ENCODE measurements at regions not wholly inside any gene's neighbourhood (a gene's known extent, or its start where the extent isn't known, plus 50 kb on each side); places are given as distances from the start of the nearest gene placed in this dataset.

DNA sequence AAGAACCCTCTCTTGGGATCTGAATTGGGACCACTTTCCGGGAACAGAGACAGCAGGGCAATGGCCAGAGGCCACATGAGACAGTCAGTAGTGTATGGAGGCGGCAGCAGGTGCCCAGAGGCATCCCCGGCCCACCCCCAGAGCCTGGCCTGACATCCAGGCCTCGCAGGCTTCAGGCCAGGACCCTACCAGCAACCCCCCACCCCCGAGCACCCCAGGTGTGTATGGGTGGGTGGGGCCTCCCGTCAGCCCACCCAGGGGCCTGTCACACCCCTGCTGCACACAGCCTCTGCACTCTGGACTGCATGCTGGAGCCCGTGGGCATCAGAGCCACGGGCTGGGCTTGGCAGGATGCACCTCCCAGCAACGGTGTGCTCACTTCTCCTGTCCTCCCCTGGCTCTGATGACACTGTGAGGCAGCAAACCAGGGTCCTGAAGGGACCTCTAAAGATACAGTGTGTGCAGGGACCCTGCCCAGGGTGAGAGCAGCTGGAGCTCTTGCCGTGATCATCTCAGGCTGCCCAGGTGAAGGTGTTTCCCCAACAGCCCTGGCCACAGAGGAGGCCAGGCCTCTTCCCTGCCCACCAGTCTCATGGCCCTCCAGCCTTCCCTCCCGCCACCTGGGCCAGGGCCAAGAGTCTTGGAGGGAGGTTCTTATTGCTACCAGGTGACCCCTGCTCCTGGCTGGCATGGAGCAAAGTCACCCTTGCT, 88.8 kb upstream of the SEPTIN5 start:
- H2AFZ ChIP-seq (ENCODE audit: low read depth, low read length, poor library complexity, severe bottlenecking): no peak overlapping the region
- intact Hi-C loops (cut with micrococcal nuclease): no loop called here
- ChIA-PET CTCF (no interaction called here), RAD21 (ENCODE audit: low non-redundant PET in 1 of 2, low total read pairs in 2 of 2, uncharacterized antibody in 2 of 2, unreplicated experiment in 2 of 2) (no interaction called here), POLR2A (no interaction called here)
- H3K27ac ChIP-seq (ENCODE audit: low read depth, low read length): no peak overlapping the region
- H4K20me1 ChIP-seq (ENCODE audit: insufficient read depth): no peaks in the 10 kb centered on the region
- ATAC-seq (no peak), DNase-seq (ENCODE audit: low read depth, low spot score) (no peak)
- no peak overlapping the region for H3K4me2 ChIP-seq (ENCODE audit: low read length)
- H3K79me2 ChIP-seq (ENCODE audit: insufficient read depth, low read length): no peaks in the 10 kb centered on the region
- 0 out of 2 replicates have a peak, but pooled peaks cover 3% of the 10 kb centered on the region for H3K27me3 ChIP-seq (ENCODE audit: insufficient read depth, low read length)
- no peak overlapping the region for H3K4me3 ChIP-seq (replicated peaks in 1 of 2; ENCODE audit: low read depth in 1 of 2, low read length in 2 of 2)
- no peaks in the 10 kb centered on the region for H3K36me3 ChIP-seq (ENCODE audit: control insufficient read depth in 1 of 2, insufficient read depth in 2 of 2, low read length in 2 of 2)
- TF ChIP-seq ZFX (IDR thresholded peaks at IDR 0.05) (no peak), JUND (IDR thresholded peaks at IDR 0.05) (no peak)
- TF ChIP-seq, protein P1, sequence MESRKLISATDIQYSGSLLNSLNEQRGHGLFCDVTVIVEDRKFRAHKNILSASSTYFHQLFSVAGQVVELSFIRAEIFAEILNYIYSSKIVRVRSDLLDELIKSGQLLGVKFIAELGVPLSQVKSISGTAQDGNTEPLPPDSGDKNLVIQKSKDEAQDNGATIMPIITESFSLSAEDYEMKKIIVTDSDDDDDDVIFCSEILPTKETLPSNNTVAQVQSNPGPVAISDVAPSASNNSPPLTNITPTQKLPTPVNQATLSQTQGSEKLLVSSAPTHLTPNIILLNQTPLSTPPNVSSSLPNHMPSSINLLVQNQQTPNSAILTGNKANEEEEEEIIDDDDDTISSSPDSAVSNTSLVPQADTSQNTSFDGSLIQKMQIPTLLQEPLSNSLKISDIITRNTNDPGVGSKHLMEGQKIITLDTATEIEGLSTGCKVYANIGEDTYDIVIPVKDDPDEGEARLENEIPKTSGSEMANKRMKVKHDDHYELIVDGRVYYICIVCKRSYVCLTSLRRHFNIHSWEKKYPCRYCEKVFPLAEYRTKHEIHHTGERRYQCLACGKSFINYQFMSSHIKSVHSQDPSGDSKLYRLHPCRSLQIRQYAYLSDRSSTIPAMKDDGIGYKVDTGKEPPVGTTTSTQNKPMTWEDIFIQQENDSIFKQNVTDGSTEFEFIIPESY (IDR thresholded peaks at IDR 0.05; ENCODE audit: extremely low read depth, insufficient replicate concordance, low read length): no peak
- H3K9ac ChIP-seq (ENCODE audit: low read length): no peak overlapping the region
- no TSS peak for BruUV-seq (replicated peaks)
- no peaks in the 10 kb centered on the region for H3K9me3 ChIP-seq (ENCODE audit: control insufficient read depth in 1 of 2, insufficient read depth in 1 of 2, low read depth in 1 of 2, low read length in 2 of 2)
- H3K4me1 ChIP-seq (ENCODE audit: control insufficient read depth in 1 of 2, insufficient read depth in 2 of 2, low read length in 2 of 2): no peaks in the 10 kb centered on the region
- H3K9me2 ChIP-seq (ENCODE audit: insufficient read depth): no peaks in the 10 kb centered on the region

DNA sequence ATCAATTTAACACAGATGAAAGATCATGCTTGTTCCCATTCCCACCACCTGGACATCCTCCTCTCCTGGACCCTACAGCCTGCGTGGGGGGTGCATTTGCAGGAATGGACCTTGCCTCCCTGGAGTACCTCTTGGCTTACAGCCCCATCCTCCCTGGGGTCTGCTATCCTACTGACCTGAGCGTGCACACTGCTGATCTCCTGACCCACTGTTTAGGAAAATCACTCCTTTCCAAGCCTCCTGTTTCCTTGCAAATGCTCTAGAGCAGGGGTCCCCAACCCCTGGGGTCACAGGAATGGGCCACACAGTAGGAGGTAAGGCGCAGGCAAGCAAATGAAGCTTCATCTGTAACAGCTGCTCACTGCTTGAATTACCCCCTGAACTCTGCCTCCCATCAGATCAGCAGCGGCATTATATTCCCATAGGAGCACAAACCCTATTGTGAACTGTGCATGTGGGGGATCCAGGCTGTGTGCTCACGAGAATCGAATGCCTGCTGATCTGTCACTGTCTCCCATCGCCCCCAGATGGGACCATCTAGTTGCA, 88.2 kb upstream of the SEPTIN5 start:
- CTCF ChIA-PET: no interaction called here
- no TSS peak for BruUV-seq (replicated peaks)
- no peak for DNase-seq (ENCODE audit: low read depth, low spot score)
- POLR2A ChIA-PET: no interaction called here
- Histone ChIP-seq H3K79me2 (ENCODE audit: insufficient read depth, low read length) (no peaks in the 10 kb centered on the region), H2AFZ (ENCODE audit: low read depth, low read length, poor library complexity, severe bottlenecking) (no peak overlapping the region), H3K4me1 (ENCODE audit: control insufficient read depth in 1 of 2, insufficient read depth in 2 of 2, low read length in 2 of 2) (no peaks in the 10 kb centered on the region), H3K9ac (ENCODE audit: low read length) (no peak overlapping the region), H3K36me3 (ENCODE audit: control insufficient read depth in 1 of 2, insufficient read depth in 2 of 2, low read length in 2 of 2) (no peaks in the 10 kb centered on the region), H3K27ac (ENCODE audit: low read depth, low read length) (no peak overlapping the region), H3K27me3 (ENCODE audit: insufficient read depth, low read length) (0 out of 2 replicates have a peak, but pooled peaks cover 3% of the 10 kb centered on the region), H3K4me2 (ENCODE audit: low read length) (no peak overlapping the region), H3K4me3 (replicated peaks in 1 of 2; ENCODE audit: low read depth in 1 of 2, low read length in 2 of 2) (no peak overlapping the region), H4K20me1 (ENCODE audit: insufficient read depth) (no peaks in the 10 kb centered on the region), H3K9me3 (ENCODE audit: control insufficient read depth in 1 of 2, insufficient read depth in 1 of 2, low read depth in 1 of 2, low read length in 2 of 2) (no peaks in the 10 kb centered on the region), H3K9me2 (ENCODE audit: insufficient read depth) (no peaks in the 10 kb centered on the region)
- no peak for ATAC-seq
- intact Hi-C loops (cut with micrococcal nuclease): no loop called here
- TF ChIP-seq CEBPB (IDR thresholded peaks at IDR 0.05; ENCODE audit: low read depth) (no peak), ZNF274 (IDR thresholded peaks at IDR 0.05; ENCODE audit: low read depth, low read length) (no peak), CBX3 (IDR thresholded peaks at IDR 0.05; ENCODE audit: low read depth) (no peak), POLR2AphosphoS5 (IDR thresholded peaks at IDR 0.05; ENCODE audit: low read depth, low read length) (no peak), TCF7L2 (IDR thresholded peaks at IDR 0.05; ENCODE audit: borderline replicate concordance, extremely low read depth, insufficient read depth, insufficient read length) (no peak), FOSL1 (IDR thresholded peaks at IDR 0.05; ENCODE audit: low read depth) (no peak)
- TF ChIP-seq, protein P2, sequence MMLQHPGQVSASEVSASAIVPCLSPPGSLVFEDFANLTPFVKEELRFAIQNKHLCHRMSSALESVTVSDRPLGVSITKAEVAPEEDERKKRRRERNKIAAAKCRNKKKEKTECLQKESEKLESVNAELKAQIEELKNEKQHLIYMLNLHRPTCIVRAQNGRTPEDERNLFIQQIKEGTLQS (IDR thresholded peaks at IDR 0.05): no peak
- RAD21 ChIA-PET (ENCODE audit: low non-redundant PET in 1 of 2, low total read pairs in 2 of 2, uncharacterized antibody in 2 of 2, unreplicated experiment in 2 of 2): no interaction called here
